HG02852 (cell line): ENCODE measurements at regions not wholly inside any gene's neighbourhood (a gene's known extent, or its start where the extent isn't known, plus 50 kb on each side); places are given as distances from the start of the nearest gene placed in this dataset.

Experiments
- ATAC-seq: cut with Tn5 transposase; IDR thresholded peaks from one replicate; pipeline ENCODE4 v1.9.1; 2021; ENCODE audit warnings: mild to moderate bottlenecking, moderate library complexity; ENCODE audit not compliant: unreplicated experiment

DNA sequence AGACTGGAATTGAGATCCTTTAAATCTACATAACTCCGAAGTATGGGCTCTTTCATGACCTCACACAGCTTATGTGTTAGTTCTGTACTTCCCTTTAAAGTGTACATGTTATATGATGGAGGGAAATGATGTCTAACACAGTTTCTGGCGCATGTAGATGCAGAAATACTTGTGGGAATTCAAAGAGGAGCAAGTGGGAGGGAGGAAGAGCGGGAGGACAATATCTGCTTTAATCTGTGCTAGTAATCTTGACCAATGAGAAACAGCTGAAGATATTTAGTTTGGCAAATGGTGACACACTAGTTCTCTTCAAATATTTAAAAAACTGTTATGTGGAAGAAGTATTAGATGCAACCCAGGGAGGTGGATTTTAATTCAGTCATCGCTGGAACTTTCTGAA, 62.9 kb upstream of the PLEKHG1 start:
- ATAC-seq, result no peak

- no peak for ATAC-seq
Measured at GRCh38 chr6:150537491-150537890, 62.2 kb upstream of the PLEKHG1 start.

DNA sequence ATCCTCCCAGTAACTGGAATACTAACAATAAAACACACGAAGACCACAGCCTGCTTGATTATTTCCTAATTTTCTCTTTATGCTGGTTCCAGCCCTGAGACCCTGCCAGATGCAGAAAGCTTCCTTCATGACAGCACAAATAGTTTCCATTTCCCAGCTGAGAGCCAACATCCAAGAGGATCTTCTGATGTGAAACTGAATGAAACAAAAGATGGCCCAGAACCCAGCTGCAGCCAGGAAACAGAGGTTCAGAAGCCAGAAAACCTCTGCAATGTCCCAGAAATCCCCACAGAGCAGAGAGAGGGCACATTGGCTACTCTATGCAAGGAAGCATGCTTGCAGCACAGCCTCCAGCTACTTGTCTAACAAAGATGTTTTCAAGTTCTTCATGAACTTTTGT, 61.8 kb upstream of the PLEKHG1 start:
- ATAC-seq, result no peak

DNA sequence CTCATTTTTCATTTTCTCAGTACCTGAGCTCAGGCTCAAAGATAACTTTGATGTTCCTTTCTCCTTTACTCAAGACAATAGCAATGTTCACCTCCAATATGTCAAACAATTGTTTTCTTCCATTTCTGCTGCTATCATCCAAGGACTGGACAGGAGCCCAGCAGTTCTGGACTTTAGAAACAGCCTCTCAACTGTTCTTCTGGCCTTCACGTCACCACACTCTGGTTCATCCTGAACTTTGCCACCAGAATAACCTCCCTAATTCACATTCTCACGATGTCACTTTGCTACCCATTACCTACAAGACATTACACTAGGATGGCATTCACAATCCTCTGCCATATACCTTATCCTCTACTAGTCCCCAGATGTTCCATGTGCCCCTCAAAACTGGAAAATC, 60.6 kb upstream of the PLEKHG1 start:
- no peak for ATAC-seq

GRCh38 chr6:150539568-150539967, 60.1 kb upstream of the PLEKHG1 start:
- no peak for ATAC-seq

DNA sequence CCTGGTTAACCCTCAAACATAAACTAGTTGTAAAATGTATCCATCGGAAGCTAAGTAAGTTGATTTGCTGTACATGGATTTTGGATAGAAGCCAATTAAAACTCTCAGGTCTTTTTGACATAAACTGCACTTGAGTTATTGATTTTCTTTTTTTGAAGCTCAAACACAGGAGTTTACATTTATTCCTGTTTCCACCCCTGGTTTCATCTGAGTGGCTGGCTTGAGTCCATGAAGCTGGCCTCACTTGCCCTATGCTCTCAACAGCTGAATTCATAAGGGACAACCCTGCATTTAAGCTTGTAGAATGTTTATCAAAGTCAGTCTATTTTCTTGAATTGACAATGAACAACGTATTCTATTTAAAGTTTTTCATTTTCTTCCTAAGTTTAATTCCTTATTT, 58.1 kb upstream of the PLEKHG1 start:
- ATAC-seq, result no peak

DNA sequence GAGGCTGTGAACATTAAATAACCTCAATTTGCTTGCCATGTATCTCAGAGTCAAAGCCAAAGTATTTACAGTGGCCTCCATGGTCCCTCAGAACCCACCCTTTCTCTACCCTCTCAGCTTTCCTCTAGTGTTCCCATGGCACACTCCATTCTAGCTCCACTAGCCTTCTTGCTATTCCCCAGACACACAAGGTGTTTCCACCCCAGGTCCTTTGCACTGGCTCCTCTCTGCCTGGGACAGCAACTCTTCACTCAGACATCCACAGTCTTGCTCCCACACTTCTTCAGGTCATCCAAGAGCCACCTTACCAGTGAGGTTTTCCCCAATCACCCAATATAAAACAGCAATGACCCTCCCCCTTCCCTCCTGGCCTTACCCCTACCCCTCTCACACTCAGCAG, 56.5 kb upstream of the PLEKHG1 start:
- ATAC-seq, result no peak

GRCh38 chr6:150544793-150545192, 54.9 kb upstream of the PLEKHG1 start:
- no peak for ATAC-seq

- no peak for ATAC-seq
Measured at GRCh38 chr6:150546457-150546856, 53.2 kb upstream of the PLEKHG1 start.

- ATAC-seq, result no peak
Measured at GRCh38 chr6:150547502-150548222, 52.0 kb upstream of the PLEKHG1 start.

GRCh38 chr6:150548330-150548729, 51.4 kb upstream of the PLEKHG1 start:
- ATAC-seq, result no peak

DNA sequence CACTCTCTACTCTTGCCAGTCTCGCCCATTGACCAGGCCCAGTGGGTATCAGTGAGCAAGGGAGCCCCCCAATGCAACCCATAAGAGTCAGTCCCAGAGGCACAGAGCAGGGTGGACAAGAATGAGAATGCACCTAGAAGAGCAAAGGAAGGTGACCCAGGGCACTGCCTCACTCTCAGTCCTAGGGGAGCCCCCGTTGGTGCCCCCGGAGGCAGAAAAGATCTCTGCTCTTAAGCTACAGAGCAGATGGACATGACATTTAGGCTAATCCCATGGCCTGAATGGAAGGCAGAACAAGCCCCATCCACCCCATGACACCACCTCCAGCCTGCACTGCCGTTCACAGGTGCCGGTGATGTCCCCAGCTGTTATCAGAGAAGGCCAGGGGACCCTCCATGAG, 50.7 kb upstream of the PLEKHG1 start:
- no peak for ATAC-seq

DNA sequence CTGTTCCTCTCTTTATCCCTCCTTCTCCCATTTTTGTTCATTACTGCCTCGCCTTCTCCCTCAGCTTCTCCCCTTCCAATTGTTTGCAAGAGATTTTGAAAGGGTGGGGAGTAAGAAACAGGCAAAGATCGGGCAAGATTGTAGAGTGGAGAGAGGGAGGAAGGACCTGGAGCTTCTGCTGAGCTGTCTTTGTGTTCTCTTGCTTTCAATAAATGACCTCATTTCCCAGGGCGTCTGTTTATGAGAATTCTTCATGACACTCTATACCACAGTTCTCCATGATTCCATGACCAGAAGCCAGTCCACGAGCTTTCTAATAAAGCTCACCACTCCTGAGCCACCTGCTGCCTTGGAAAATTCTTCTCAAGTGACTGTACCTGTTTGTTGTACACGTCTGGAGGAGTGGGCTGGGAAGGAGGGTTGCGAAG, 50.0 kb upstream of the PLEKHG1 start:
- no peak for ATAC-seq
